ENCODE measurements at regions not wholly inside any gene's neighbourhood (a gene's known extent, or its start where the extent isn't known, plus 50 kb on each side); places are given as distances from the start of the nearest gene placed in this dataset.

GRCh38 chr2:113831161-113831560, 58.7 kb upstream of the ACTR3 start (continued):
- no peak for TF ChIP-seq RBM14 (IDR thresholded peaks at IDR 0.05; ENCODE audit: borderline replicate concordance, insufficient read depth, low read depth, low read length)
- TF ChIP-seq ZC3H11A (IDR thresholded peaks at IDR 0.05; ENCODE audit: low read depth, low read length): no peak
- TF ChIP-seq ZNF431 (CRISPR knock-in tag; IDR thresholded peaks at IDR 0.05): no peak
- no peak for TF ChIP-seq GATAD2A (IDR thresholded peaks at IDR 0.05)
- TF ChIP-seq MTA3 (IDR thresholded peaks at IDR 0.05; ENCODE audit: borderline replicate concordance): no peak
- TF ChIP-seq FOS (IDR thresholded peaks at IDR 0.05; ENCODE audit: extremely low read depth, insufficient read length): no peak
- no peak for TF ChIP-seq ZBTB12 (CRISPR knock-in tag; IDR thresholded peaks at IDR 0.05)
- TF ChIP-seq ZBTB9 (CRISPR knock-in tag; IDR thresholded peaks at IDR 0.05): no peak
- peak; percentile 63; the same call in 1 of the 2 replicates for TF ChIP-seq CREB3L1 (IDR thresholded peaks at IDR 0.05; ENCODE audit: borderline replicate concordance, low read depth)
- TF ChIP-seq ZNF41 (CRISPR knock-in tag; conservative IDR thresholded peaks at IDR 0.05): no peak
- TF ChIP-seq FOSL1 (tag; conservative IDR thresholded peaks at IDR 0.05): no peak
- peak; percentile 93 for TF ChIP-seq NFE2 (IDR thresholded peaks at IDR 0.05; ENCODE audit: low read depth)
- TF ChIP-seq RFX1 (IDR thresholded peaks at IDR 0.05): 0 out of 2 replicates have a peak, but pooled peaks have one; percentile 6
- TF ChIP-seq MIER1 (IDR thresholded peaks at IDR 0.05; ENCODE audit: low read depth): no peak
- no peak for TF ChIP-seq KDM4B (IDR thresholded peaks at IDR 0.05; ENCODE audit: borderline replicate concordance in 2 of 2, low read depth in 1 of 2)
- TF ChIP-seq ARID2 (IDR thresholded peaks at IDR 0.05): no peak
- no peak for TF ChIP-seq ATF1 (CRISPR knock-in tag; IDR thresholded peaks at IDR 0.05)
- peak; percentile 44; the same call in 1 of the 2 replicates for TF ChIP-seq ATF1 (tag; IDR thresholded peaks at IDR 0.05)
- no peak for TF ChIP-seq USF1 (CRISPR knock-in tag; IDR thresholded peaks at IDR 0.05)
- TF ChIP-seq RUNX1 (IDR thresholded peaks at IDR 0.05; ENCODE audit: low read depth): no peak
- TF ChIP-seq ZBTB5 (IDR thresholded peaks at IDR 0.05): no peak
- TF ChIP-seq KDM5B (IDR thresholded peaks at IDR 0.05; ENCODE audit: insufficient replicate concordance, low read depth, low read length): no peak
- no peak for TF ChIP-seq CC2D1A (IDR thresholded peaks at IDR 0.05)
- TF ChIP-seq HNRNPK (IDR thresholded peaks at IDR 0.05; ENCODE audit: low read depth, low read length, poor library complexity, severe bottlenecking): no peak
- TF ChIP-seq HDAC2 (IDR thresholded peaks at IDR 0.05): no peak
